Stimulated activated CD4-positive, alpha-beta T cell treated with anti-CD3 and anti-CD28 coated beads, Interleukin-15, amount 100 ng/mL, for 24 hours (primary cell): ENCODE measurements at regions not wholly inside any gene's neighbourhood (a gene's known extent, or its start where the extent isn't known, plus 50 kb on each side); places are given as distances from the start of the nearest gene placed in this dataset.

Experiments used
- DNase-seq: peaks from one replicate; pipeline ENCODE4 v3.0.0-alpha.2; 2020

DNA sequence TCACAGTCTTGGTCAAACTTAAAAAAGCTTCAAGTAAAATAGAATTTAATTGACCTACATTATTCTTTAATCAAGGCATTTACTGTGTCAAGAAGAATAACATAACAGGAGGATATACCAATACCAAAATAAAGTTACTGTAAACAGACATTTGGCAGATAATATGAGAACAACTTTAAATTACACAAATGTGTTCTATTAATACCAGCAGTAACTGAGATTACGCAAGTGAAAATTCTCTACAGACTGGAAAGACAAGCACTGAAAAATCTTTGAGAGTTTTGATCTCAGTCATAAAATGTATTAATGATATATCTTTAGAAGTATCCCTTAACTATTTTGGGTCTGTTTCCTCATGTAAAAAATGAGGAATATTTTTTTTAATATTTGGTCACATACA lies 169.2 kb upstream of the SOX5 start:
- DNase-seq = no peak

DNA sequence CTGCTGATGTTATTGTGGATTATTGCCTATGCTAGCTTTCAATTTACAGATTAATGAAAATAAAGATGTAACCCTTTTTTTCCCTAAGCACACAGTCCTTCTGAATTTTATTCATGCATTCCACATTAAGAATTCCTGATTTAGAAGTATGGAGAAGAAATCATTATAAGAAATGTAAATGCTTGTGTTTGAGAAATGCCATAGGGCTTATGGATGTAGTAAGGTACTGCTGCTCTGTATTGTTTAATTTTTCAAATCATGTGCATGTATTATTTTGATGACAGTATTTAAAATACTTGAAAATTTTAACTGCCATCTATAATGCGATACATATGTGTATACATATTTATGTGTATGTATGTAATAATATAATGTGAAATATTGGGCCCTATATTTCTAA lies 167.1 kb upstream of the SOX5 start:
- DNase-seq = no peak

DNA sequence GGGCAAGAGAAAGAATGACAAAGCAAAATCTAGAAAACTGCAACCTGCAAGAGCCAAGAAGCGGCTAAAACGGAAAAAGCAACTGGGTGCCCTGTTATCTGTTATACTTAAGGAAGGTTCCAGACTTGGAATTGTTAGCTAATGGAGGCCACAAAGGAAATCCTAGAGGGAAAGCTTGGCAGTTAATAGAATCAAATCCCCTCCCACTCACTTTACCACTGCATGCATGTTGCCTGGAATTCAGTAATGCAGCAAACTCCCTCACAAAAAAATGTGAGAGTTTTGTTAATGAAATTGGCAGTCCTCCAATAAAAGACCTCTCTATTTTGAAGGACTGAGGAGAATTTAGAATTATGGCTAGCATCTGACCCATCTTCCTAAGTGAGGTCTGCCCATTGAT lies 164.2 kb upstream of the SOX5 start:
- DNase-seq = no peak

DNA sequence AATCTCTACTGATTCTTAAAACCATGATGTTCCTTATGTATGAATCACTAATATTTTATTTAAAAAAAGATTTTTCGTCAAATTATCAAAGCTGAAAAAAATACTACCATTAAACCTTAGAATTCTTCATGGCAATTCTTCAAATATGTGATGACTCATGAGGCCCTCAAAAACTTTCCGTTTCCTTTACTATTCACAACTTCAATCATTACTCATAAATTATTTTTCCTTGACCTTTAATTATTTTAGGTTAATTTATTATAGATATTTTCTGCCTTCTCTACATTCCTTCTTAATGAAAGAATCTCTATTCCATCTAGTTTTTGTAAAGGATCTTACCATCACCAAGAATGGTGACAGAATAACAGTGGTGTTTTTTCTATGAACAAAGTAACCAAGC lies 162.1 kb upstream of the SOX5 start:
- DNase-seq = no peak

DNA sequence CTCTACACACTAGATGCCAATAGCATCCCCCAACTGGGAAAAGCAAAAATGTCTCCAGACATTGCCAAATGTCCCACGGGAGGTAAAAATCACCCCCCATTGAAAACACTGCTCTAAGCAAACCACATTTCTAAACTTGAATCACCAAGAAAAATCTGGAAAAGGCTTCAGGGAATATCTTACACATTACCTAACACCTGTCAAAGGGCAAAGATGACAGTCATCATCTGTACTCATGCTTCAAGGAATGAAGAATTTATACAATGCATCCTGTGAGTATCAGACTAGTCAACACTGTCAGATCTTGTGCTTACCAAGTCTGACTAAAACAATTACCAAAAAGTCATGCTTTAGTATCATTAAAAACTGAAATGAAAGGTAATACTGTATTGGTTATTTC lies 161.6 kb upstream of the SOX5 start:
- no peak for DNase-seq

DNA sequence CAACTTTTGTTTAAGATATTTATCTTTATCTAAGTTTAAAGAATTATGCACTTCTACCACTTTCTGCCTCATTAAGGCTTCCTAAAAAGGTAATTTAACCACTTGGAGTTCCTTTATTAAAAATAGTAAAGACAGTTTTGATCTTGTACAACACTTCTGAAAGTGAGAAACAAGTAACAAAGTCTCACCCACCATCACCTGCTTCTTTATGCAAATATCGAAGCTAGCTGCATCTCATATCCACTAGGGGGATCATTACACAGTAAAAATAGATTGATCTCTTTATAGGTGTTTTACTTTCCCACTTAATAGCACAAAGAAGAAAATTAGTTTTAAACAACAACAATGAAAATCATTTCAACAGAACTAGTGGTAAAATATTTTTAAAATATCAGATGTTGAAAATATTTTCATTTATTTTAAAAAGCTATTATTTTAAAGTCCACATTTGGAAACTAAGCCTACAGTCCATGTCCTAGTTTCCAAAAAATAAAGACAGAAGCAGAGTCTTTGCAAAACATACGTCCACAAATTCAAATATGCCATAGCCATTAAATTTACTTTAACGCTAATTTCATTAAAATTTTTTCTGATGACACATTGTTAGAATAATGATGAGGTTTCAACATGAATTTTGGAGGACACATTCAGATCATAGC lies 160.0 kb upstream of the SOX5 start:
- DNase-seq = no peak

DNA sequence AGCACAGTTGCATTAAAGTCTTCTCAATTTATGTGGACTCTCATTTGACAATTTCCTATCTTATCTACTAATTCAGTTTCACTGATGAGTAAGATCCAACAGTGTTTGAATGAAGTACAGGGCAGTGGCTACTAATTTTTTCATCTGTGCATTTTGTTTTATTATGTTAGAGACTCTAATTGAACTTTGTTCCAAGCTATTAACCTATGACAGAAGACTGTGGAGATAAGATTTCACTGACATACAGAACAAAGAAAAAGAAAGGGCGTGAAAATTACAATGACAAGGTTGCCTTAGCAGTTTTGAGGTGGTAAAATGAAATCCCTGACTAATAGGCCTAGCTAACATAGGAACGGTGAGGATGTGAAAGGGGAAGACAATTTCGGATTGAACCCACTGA lies 153.2 kb upstream of the SOX5 start:
- DNase-seq = no peak

DNA sequence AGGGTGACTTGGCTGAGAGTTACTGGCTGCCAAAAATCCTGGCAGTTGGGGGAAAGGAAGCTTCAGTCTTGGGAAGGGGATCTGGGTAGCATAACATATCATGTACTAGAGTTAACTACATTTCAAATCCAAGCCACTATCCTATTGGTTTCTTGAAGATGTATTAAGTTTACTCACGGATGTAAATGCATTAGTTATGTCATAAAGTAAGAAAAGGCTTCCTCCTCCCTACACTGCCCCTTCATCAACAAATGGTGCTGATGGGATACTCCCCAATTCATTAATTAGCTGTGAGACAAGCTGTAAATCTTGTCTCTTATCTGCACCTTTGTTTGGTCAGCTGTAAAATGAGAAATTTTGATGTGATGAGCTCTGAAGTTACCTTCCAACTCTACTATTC lies 150.1 kb upstream of the SOX5 start:
- no peak for DNase-seq

DNA sequence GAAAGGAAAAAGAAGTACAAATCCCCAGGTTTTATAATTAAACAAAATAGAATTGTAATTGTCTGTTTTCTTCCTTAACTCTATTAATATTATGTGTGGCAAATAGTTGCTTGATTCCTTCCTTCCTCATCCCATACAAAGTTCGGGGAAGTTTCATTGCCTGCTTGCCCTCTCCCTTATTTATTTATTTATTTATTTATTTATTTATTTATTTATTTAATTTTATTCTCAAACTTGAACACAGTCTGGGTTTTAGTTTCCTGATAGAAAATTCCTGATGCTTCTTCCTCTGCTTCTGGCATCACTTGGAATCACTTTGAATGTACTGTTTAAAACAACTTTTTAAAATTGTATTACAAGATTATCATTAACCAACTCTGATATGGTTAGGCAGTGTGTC lies 145.8 kb upstream of the SOX5 start:
- no peak for DNase-seq

DNA sequence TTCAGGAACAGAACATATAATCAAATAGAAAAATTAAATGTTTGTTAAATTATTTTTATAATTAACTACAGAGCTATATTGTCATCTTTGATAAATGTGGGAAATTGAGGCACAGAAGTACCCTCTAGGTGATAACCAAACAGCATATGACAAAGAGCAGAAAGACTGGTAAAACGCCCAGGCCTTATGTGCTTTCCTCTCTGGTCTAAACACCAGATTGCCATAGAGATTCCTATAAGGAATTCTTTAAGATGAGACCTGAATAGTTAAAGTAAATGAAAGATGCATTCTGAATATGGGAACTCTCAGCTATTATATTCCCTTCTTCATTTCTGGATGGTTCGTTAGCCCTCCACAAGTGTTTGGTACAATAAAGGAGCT lies 140.0 kb upstream of the SOX5 start:
- no peak for DNase-seq

DNA sequence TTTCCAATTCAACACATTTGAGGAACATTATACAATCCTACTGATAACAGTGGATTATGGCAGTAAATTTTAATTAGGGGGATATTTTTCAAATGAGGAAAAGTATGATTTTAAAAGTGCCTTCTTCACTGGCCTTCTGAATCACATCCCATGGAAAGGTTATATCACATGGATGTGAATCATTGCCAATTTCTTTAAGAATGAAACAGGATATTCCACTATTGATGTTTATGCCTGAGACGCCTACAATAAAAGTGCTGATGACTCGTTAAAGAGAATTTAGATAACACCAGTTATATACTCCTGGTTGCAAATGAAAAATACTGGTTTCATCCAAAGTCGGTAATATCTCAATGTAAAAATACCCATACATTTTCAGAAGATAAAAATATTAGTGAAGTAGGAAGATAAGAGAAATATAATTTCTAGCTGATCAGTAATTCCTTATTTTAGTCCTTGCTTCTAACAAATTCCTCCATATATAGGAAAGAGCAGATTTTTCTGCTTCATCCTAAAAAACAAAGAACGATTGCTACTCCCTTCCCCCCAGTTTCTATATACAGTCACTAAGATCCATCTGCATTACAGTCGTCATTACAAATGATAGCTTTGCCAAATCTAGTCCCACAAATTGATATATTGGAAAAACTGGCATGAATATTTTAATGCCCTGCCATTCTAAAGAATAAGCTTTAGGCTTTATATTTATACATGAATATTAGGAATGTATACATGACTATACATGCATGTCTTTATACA lies 139.5 kb upstream of the SOX5 start:
- no peak for DNase-seq

DNA sequence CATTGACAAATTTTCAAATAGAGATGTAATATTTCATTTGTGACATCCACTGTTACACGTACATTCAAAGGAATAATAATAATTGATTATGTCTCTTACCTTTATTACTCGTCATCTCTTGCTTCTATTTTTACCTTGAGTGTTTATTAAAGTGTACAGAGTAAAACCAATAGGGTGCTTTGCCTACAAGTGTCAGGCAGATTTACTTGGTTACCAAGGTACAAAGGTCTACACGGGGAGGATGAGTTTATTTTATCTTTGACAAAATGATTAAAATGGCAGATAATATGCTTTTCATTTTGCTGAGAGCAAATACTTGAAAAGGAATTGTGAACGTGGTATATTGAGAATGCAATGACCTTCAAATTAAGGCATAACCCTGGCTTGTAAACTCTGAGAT lies 137.8 kb upstream of the SOX5 start:
- no peak for DNase-seq

DNA sequence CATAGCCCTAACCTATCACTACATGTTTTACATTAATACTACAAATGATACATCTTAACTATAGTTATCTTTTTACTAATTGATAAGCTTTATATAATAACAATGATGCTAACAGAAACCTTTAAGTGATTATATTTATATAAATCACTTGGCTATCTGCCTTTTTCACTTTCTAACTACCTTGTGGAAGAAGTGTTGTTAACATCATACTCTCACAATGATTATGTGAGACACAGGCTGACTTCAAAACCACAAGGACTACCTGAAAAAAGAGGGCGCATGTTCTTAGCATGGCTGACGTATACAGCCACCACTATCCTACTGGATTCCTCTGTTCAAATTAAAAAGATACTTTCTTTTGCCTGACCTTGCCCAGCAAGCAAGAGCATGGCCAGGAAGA lies 135.3 kb upstream of the SOX5 start:
- DNase-seq = no peak

DNA sequence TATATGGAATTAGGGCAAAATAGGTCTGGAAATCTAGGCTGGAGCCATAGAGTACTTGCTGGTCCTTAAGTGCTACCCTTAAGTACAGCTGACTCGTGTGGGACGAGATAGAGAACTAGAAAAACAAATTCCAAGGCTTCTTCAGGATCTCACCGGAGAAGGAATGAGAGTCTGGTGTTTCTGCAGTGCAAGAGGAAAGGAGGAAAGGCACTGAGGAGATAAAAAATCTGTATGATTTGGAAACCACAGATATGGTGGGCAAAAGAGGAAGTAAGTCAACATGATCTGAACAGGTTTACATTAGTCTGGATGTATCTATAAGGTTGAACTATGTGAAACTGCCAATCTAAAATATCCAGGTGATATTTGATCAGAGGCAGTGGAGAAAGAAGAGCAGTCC lies 134.4 kb upstream of the SOX5 start:
- DNase-seq = no peak

DNA sequence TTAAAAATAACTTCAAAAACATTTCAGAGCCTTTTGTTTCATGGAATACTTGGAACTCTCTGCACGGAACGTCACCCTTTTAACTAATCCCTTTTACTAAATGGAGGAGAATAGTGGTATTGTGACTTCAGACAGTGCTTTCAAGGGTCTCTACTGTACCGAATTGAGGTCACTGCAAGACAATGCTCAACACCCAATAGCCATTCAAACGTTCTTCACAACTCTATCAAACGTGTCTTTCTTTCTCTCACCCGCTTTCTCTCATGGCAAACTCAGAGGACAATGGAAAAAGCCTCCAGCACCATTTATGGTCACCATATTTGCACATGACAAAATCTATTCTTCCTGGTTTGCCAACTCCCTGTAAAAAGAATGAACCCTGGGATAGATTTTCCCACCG lies 132.1 kb upstream of the SOX5 start:
- DNase-seq = no peak

DNA sequence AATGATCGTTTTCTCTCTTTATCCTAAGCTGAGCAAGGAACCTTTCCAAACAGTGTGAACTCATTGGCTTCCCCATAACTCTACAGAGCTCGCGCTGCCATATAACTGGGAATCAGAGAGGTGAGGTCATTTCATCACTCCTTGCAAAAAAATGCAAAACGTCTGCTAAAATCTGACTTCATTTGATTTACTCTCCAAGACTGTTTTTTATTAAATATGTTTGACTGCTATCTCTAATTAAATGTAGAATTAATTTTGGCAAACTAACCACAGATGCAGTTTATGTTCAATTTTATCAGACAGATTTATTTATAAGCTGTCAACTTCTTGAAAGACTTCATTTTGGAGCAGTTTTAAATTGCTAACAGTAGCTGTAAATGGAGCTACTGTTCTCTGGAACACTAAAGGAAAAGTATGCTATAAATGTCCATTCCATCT lies 131.6 kb upstream of the SOX5 start:
- DNase-seq = no peak

DNA sequence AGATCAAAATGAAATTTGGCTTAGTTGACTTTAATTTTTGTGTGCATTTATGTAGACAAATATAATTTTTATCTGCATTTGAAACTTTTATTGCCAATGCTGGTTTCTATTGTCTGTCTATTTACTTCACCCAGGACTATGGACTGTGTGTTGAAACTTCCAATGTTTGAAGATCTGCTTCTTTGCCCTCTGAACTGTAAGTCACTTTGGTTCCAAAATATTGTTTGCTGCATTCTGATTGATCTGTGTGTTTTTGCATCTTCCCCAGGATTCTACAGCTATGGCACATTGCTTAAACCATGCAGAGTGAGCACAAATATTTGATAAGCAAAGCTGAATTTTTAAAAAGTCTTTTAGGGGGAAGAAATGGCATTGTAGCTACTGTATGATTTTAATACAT lies 131.0 kb upstream of the SOX5 start:
- DNase-seq = no peak

DNA sequence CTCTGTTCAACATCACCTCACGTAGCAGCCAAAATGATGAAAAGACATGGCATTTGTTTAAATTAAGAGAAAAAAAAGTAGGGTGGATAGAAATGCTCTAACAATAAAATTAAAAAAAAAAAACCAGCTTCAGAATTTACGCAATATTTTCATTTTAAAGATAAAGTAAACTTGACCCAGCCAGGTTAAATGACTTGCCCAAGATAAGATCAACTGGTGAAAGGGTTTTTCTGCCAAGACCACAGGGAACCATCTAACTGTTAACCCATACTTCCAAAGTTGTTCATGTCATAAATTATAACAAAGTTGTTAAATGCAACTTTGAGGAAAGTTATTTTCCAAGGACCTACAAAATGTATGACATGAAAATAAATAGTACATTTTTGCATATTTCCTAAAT lies 129.6 kb upstream of the SOX5 start:
- DNase-seq = no peak

DNA sequence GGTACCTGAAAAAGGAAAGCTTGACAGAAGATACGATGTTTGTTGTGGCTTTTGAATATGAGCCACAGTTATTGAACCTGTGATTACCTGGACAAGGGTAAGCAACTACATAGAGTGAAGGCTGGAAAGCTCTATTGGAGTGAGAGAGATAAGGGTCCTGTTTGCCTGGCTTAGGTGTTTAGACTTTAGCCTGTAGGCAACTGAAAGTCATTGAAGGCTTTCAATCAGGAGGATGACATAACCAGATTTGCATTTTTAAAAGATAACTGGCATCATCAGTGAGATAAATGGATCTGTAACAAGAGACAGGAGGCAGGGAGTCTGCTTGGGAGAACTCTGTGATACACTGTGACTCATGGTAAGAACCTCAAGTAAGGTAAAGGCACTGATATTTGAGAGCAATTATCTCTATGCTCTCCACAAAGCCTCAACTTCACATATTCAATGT lies 128.9 kb upstream of the SOX5 start:
- DNase-seq = no peak

DNA sequence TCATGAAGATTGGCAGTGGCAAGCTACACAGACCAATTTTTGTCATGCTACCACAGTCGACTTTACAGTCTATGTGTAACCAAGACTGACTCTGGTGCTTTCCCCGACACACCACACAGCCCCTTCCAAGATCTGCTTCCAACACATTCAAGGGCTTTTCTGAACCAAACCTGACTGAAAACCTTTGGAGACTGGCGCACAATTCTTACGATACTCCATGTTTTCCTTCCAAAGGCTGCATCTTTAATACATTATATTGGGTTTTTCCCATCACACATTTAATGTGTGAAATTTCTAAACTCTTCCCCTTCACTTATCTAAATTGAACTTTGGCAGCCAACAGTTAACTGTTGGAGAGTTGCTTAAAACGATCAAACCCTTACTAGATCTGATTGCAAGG lies 127.7 kb upstream of the SOX5 start:
- no peak for DNase-seq

DNA sequence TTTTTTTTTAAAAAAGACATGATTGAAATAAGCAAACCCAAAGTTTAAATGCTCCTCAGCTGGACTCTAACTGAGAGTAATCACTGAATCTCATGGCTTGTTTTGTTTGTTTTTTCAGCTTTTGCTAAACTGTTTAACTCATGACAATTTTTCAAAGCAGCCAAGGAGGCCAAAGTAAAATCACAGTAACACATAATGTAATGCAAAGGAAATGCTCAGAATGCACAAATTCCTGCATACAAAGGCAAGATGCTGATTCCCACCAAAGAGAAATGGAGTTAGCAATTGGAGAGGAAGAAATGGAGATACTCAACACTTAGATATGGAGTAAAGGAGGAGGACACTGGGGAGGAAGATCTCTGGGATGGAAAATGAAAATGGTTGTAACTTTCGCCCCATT lies 126.2 kb upstream of the SOX5 start:
- DNase-seq = no peak

DNA sequence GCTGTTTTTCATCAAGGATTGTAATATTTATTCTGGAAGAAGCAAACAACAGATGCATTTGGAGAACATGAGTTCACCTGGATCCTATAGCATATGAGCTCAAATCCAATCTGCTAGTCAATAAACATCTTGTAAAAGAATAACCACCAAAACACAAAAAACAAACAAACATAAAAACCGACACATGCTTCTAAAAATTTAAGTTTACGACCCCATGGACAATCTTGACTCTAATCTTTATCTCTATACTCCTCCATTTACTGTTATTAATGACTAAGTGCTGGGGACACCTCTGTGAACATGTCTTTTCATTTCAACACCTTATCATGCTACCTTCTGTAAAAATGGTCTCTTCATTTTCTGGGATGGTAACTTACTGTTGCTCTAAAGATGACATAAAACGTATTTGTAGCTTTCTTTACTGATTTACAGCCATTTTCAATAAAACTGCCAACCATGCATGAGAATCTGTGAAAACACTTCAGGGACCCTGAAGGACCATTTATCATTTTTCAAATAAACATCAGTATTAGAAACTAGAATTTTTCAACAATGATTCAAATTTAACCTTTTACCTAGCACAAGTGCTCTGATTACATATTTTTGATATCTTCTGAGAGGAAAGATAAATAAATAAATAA lies 123.8 kb upstream of the SOX5 start:
- no peak for DNase-seq

DNA sequence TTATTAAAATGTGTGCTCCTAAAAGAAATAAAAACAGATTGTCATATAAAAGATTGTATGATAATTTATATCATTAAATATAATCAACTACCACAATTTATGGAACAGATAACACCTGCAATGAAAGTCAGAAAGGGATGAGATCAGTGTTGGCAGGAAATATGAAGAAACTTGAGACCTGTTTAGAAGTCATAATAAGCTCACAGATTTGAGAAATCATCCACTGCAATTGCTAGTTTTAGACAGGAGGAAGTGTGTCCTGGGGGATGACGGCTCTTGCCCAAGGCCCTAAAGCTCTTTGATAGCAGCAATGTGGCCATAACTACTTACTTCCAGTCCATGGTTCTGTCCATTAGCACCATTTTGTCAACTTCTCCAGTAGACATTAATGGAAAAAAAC lies 122.8 kb upstream of the SOX5 start:
- no peak for DNase-seq

DNA sequence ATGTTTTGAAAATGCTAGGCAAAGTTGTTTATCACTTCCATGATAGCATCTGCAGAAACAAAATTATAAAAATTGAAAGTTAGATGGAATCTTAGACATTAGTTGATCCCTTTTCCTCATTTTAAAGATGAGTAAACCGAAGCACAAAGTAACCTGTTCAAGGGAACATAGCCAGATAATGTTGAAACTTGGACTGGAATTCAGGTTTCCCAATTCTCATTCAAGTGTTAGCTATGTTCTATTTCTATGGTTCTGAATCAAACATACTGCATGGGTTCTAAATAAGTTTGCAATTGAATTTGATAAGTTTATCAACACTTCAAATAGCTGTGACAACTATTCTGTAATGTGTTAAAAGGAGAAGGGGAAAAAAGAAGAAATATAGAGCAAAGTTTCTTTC lies 122.4 kb upstream of the SOX5 start:
- no peak for DNase-seq
